Inferior parietal cortex (tissue), 1 donor: ENCODE measurements at regions not wholly inside any gene's neighbourhood (a gene's known extent, or its start where the extent isn't known, plus 50 kb on each side); places are given as distances from the start of the nearest gene placed in this dataset.
A peak's percentile ranks its signal among the peaks of the same experiment; 100 is the strongest.

Experiments used
- DNase-seq: peaks from one replicate; pipeline ENCODE4 v3.0.0-alpha.2; 2016; ENCODE audit errors: extremely low spot score

DNA sequence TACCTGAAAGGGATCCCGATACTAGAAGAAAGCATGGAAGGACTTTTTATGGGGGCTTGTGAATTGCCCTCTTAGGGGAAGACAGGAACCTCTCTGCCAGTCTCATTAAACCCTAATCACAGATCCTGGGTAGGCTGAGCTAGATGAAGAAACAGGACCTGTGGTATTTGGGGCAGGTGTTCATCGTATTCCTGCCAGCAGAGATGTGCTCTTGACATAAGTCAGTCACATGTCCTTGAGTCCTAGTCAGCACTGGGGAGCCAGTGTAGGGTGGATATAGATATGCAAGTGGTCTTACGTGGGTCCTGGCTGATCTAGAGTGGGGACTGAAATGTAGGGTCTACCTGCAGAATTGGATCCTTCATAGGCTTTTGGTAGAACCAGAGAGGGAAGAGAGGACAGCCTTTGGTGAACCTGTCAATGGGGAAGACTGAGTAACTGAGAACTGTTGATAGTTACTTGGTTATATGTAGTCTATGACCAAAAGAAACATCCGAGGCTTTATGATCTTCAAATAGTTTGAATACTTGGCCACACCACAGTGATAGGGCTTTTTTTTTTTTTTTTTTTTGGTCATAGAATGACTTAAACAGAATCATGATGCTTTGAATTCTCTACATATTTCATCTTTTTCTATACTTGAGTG lies 63.5 kb upstream of the WDR1 start:
- DNase-seq, result no peak

GRCh38 chr4:10178763-10179162 lies 62.2 kb upstream of the WDR1 start:
- DNase-seq, result no peak

GRCh38 chr4:10175626-10176025 lies 59.0 kb upstream of the WDR1 start:
- no peak for DNase-seq

DNA sequence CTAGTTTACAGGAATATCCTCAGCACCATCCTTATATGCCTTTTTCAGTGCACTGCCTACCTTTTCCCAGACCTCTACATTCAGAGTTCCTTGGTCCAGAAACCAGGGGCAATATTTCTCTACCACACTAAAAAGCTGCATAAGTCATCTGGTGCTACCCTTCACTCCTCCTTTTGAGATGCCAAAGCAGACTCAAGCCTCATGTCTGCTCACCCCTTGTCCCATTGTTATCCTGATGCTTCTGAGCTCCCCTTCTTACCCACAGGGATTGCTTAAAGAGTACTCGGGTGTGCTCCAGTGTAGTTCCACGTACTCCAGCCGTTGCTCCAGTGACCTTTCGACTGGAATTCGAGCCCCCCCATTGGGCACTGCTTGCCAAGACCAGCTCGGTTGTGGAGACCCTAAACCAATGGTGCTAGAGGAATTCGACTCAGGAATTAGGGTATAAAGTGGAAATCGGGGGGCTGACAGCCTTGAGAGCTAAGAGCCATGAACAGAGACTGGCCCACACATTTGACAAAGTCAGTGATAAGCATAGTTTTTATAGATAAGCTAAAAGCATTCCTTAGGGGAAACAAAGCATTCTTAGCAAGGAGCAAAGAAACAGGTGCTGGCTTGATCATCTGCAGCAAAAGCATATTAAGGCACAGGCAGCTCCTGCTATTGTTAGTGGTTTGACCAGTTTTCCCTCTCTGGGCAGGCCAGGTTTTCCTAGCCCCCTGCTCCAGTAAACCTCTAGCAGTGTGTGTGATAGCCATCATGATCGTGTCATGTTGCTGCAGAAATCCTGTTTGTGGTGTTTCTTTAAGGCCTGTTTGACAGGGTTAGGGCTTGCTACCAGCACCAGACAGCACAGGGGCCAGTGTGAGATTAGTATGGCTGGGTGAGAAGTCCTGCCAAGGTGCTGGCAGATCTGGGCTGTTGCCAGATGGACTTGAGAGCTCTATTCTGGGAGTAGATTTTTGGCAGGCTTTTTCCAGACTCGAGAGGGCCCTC lies 57.5 kb upstream of the WDR1 start:
- no peak for DNase-seq

GRCh38 chr4:10173037-10173753 lies 56.6 kb upstream of the WDR1 start:
- peak; percentile 50 for DNase-seq

DNA sequence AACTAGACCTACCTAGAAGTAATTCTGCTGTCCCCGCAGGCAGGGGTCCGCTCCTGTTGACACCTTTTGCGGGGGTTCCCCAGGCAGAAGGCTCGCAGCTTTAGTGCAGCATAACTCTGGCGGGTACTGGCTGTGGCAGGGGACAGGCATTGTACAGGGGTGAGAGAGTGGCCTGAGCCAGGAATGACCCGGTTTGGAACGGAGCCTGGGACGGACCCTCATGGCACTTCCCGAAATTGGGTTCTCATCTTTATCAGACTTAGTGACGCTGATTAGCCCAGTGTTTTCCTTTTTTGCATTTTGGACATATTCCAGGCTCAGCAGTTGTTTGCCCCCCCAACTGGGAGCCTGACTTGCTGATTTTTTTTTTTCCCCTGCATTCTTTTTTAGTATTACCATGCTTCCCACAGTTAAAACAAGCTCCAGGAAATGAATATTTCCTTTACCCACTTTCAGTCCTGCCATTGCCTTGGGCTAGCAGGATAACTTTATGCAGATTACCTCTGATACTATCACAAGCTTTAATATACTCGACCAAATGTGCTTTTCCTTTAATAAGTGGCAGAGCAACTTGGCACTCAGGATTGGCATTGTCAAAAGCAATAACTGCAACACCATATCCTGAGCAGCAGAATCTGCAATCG lies 55.8 kb upstream of the WDR1 start:
- no peak for DNase-seq

- no peak for DNase-seq
These were observed 54.5 kb upstream of the WDR1 start for GRCh38 chr4:10171055-10171454.

DNA sequence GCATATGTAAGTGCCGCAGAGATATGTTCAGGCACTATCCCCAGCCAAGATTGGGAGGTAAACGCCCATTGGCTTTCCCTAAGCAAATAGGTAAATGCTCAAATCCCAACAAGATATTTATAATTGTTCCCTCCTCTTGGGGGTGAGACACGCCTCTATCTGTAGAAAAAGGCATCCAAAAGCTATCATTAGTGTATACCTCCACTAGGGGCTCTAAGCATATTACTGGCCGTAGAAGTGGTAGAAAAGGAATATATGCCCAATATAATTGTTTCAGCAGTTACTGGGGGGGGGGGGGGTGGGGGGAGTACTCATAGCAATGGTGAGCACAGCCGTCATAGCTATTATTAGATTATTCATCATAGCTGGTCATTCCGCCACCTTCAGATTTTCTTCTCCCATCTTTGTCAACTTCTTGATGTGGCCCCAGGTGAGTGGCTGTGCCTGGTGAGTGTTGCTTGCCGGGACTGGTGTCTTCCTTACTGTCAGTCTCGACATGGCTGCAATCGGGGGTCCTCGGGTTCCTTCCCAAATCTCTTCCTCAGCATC lies 53.3 kb upstream of the WDR1 start:
- no peak for DNase-seq

DNA sequence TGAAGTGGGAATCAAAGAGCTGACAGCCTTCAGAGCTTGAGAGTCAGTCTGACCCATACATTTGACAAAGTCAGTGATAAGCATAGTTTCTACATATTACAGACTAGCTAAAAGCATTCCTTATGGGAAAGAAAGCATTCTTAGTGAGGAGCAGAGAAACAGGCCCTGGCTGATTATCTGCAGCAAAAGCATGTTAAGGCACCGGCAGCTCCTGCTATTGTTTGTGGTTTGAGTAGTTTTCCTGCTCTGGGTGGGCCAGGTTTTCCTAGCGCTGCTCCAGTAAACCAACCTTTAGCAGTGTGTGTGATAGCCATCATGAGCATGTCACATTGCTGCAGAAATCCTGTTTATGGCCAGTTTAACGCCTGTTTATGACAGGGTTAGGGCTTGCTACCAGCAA lies 51.6 kb upstream of the WDR1 start:
- no peak for DNase-seq

DNA sequence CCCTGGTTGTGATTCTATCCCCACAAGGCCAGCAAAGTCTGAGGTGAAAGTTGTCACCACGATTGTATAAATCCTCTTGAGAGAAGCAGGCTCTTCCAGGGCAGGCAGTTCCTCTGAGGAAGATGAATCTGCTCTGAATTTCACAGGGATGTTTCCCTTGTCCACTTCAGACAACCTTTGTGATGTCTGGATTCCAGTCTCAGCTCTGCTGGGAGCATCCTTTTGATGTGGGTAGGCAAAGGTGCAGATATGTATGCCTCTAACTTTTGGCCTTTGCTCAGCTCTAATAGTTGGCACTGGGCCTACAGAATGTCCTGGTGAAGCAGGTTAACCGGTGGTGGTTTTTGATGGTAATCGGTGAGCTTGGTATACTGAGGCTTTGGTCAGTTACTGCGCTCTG lies 50.6 kb upstream of the WDR1 start:
- DNase-seq, result no peak
